GM23248 (cell line): ENCODE measurements at regions not wholly inside any gene's neighbourhood (a gene's known extent, or its start where the extent isn't known, plus 50 kb on each side); places are given as distances from the start of the nearest gene placed in this dataset.

Experiments
- DNase-seq: peaks from one replicate; pipeline ENCODE4 v3.0.0-alpha.2; 2015
- H2AFZ ChIP-seq: fragments of 200-600 bp; sonication (generic); 2 replicates; pipeline ENCODE4 v1.6.1; 2016; ENCODE audit warnings: antibody characterized with exemption
- H3F3A ChIP-seq: fragments of 200-600 bp; sonication (generic); 2 replicates; pipeline ENCODE4 v1.6.1; 2016; ENCODE audit warnings: mild to moderate bottlenecking, antibody characterized with exemption, mixed run types; ENCODE audit not compliant: insufficient read depth
- H3K27ac ChIP-seq: fragments of 200-600 bp; sonication (generic); 2 replicates; pipeline ENCODE4 v1.5.1; 2016; ENCODE audit warnings: mild to moderate bottlenecking
- H3K27me3 ChIP-seq: fragments of 200-600 bp; sonication (generic); replicated peaks from 2 replicates; pipeline ENCODE4 v1.6.1; 2016; ENCODE audit warnings: mild to moderate bottlenecking; ENCODE audit not compliant: insufficient read depth
- H3K36me3 ChIP-seq: fragments of 200-600 bp; sonication (generic); 2 replicates; pipeline ENCODE4 v1.6.1; 2016; ENCODE audit warnings: low read depth, mild to moderate bottlenecking
- H3K4me1 ChIP-seq: fragments of 200-600 bp; sonication (generic); 2 replicates; pipeline ENCODE4 v1.6.1; 2016; ENCODE audit warnings: mild to moderate bottlenecking; ENCODE audit not compliant: insufficient read depth
- H3K4me2 ChIP-seq: fragments of 200-600 bp; sonication (generic); one replicate; pipeline ENCODE4 v1.6.1; 2016; ENCODE audit warnings: mild to moderate bottlenecking; ENCODE audit not compliant: unreplicated experiment
- H3K4me3 ChIP-seq: fragments of 200-600 bp; sonication (generic); 2 replicates; pipeline ENCODE4 v1.5.1; 2016; ENCODE audit warnings: mild to moderate bottlenecking
- H3K79me2 ChIP-seq: fragments of 200-600 bp; sonication (generic); 2 replicates; pipeline ENCODE4 v1.6.1; 2016; ENCODE audit warnings: mild to moderate bottlenecking; ENCODE audit not compliant: insufficient read depth
- H3K9ac ChIP-seq: fragments of 200-600 bp; sonication (generic); 2 replicates; pipeline ENCODE4 v1.6.1; 2016; ENCODE audit warnings: mild to moderate bottlenecking
- H3K9me2 ChIP-seq: fragments of 200-600 bp; sonication (generic); 2 replicates; pipeline ENCODE4 v1.6.1; 2016; ENCODE audit warnings: mixed run types, mild to moderate bottlenecking, moderate library complexity; ENCODE audit not compliant: insufficient read depth
- H3K9me3 ChIP-seq: fragments of 200-600 bp; sonication (generic); one replicate; pipeline ENCODE4 v1.6.1; 2017; ENCODE audit warnings: low read depth
- H4K20me1 ChIP-seq: fragments of 200-600 bp; sonication (generic); 2 replicates; pipeline ENCODE4 v1.6.0; 2016; ENCODE audit not compliant: insufficient read depth
- EZH2 ChIP-seq: fragments of 200-600 bp; sonication (generic); IDR thresholded peaks from 2 replicates; pipeline ENCODE4 v1.6.1; 2018; ENCODE audit warnings: antibody characterized with exemption, mild to moderate bottlenecking; ENCODE audit not compliant: insufficient read depth, poor library complexity, severe bottlenecking
- EZH2phosphoT487 ChIP-seq: fragments of 200-600 bp; sonication (generic); IDR thresholded peaks from 2 replicates; pipeline ENCODE4 v1.6.1; 2018; ENCODE audit warnings: antibody characterized with exemption, moderate library complexity, mild to moderate bottlenecking, low read depth; ENCODE audit not compliant: insufficient read depth
- WGBS, 2 experiments: methylation state at CpG; one replicate each; pipeline ENCODE4 v1.1.6; 2015 to 2017; ENCODE audit warnings: low lambda C conversion rate in 2 of 2, low coverage in 1 of 2; ENCODE audit errors: missing lambda C conversion rate in 2 of 2; 5-methylcytosine and 5-hydroxymethylcytosine counted together
- in situ Hi-C: fragments of 300-500 bp; cut with MboI; formaldehyde crosslinking; loops from 2 replicates; pipeline ENCODE4 v1.15.0; 2020

DNA sequence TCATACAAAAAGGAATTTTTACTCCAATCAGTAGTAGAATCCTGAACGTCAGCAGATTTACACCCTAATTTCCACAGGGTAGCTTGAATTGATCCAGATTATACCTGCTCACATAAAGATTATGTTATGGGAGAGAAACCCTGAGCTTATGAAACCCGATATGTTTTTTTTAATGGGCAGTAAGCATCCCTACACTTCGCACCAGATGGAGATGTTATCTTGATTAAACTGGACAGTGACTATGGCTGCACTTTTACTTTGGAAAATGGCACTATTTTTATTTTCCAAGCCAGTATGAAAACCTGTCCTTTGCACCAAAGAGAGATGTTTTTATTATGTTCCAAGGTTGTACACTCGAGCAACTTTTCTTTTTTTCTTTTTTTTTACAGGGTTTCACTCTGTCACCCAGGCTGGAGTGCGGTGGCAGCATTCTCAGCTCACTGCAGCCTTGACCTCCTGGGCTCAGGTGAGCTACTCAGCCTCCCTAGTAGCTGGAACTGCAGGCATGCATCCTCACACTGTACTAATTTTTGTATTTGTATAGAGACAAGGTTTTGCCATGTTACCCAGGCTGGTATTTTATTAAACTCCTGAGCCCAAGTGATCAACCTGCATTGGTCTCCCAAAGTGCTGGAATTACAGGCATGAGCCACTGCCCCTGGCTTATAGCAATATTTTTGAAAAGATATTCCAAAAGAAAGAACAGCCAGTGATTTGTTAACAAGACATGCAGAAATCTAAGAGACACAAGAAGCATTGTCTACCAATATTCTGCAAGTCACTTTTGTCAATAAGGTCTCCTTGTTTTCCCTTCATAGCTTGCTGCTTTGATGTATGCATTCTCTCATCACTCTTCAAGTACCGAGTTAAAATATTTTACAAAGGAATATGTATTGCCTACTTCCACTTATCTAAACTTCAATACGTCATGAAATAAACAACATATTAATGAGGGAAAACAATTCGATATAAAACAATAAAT, 1412.6 kb downstream of the ZPLD1 start:
- no peaks in the 10 kb centered on the region for H3K79me2 ChIP-seq
- H3K9ac ChIP-seq = no peak overlapping the region
- no peak overlapping the region for H2AFZ ChIP-seq
- no peaks in the 10 kb centered on the region for H3K27me3 ChIP-seq
- H3F3A ChIP-seq = no peaks in the 10 kb centered on the region
- no peak for DNase-seq
- H3K36me3 ChIP-seq = no peaks in the 10 kb centered on the region
- in situ Hi-C loops = no loop called here
- no peak overlapping the region for H3K4me3 ChIP-seq
- no peak overlapping the region for H3K27ac ChIP-seq
- no peak for TF ChIP-seq EZH2
- TF ChIP-seq EZH2phosphoT487 = no peak
- no peaks in the 10 kb centered on the region for H3K9me3 ChIP-seq
- H4K20me1 ChIP-seq = no peaks in the 10 kb centered on the region
- H3K4me1 ChIP-seq = no peaks in the 10 kb centered on the region
- 16 to 20% methylated on average over 8 of the region's 8 CpGs for WGBS, 2 experiments
- no peak overlapping the region for H3K4me2 ChIP-seq
- no peaks in the 10 kb centered on the region; the same call in 1 of the 2 replicates for H3K9me2 ChIP-seq

DNA sequence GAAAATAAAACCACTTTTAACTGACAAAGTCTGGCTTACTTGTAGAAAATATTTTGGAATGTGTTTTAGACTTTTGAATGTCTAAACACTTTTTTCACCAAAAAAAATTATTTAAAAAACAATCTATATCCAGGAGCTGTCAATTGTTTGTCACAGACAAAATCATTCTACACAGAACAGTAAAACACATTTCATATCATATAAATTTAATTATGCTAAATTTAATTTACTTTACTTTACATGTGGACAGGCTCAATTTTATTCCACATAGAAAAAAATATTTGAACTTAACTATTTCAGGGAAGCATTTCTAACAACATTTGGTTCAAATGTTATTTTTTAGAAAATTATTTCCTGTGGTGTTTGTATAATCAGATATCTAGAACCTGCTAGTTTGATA, 1417.0 kb downstream of the ZPLD1 start:
- DNase-seq = no peak
- Histone ChIP-seq H2AFZ (no peak overlapping the region), H3K27me3 (no peaks in the 10 kb centered on the region), H3K9me2 (no peaks in the 10 kb centered on the region), H3F3A (no peaks in the 10 kb centered on the region), H3K4me2 (no peak overlapping the region), H4K20me1 (no peaks in the 10 kb centered on the region), H3K4me3 (no peak overlapping the region), H3K36me3 (no peaks in the 10 kb centered on the region), H3K79me2 (no peaks in the 10 kb centered on the region), H3K9me3 (no peaks in the 10 kb centered on the region), H3K4me1 (no peaks in the 10 kb centered on the region), H3K27ac (no peak overlapping the region), H3K9ac (no peak overlapping the region)
- in situ Hi-C loops = no loop called here
- TF ChIP-seq EZH2 (no peak), EZH2phosphoT487 (no peak)

DNA sequence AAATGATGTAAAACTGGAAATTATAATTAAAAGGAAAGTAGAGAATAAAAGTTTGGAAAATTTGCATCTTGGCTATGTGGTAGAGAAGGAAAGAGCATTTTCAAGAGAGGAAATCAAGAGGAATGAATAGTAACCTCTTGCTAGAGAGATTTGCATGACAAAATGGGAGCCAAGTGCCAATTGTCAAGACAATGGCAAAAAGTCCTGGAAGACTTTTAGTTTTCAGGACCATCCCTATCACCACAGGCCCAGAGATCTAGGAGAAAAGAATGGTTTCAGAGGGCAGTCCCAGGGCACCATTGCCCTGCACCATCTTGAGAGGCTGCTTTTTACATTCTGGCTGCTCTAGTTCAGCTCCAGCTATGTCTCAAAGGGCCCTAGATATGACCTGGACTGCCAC, 1427.6 kb downstream of the ZPLD1 start:
- H3K27ac ChIP-seq = no peak overlapping the region
- no peaks in the 10 kb centered on the region for H3K79me2 ChIP-seq
- no peaks in the 10 kb centered on the region for H4K20me1 ChIP-seq
- H3K4me2 ChIP-seq = no peak overlapping the region
- H3K9me2 ChIP-seq = no peaks in the 10 kb centered on the region
- no peak overlapping the region for H2AFZ ChIP-seq
- no peak for DNase-seq
- TF ChIP-seq EZH2 (no peak), EZH2phosphoT487 (no peak)
- H3K4me1 ChIP-seq = no peaks in the 10 kb centered on the region
- H3K4me3 ChIP-seq = no peak overlapping the region
- no peaks in the 10 kb centered on the region for H3K27me3 ChIP-seq
- in situ Hi-C loops = no loop called here
- no peak overlapping the region for H3K9ac ChIP-seq
- no peaks in the 10 kb centered on the region for H3K36me3 ChIP-seq
- no peaks in the 10 kb centered on the region for H3F3A ChIP-seq
- no peaks in the 10 kb centered on the region for H3K9me3 ChIP-seq

DNA sequence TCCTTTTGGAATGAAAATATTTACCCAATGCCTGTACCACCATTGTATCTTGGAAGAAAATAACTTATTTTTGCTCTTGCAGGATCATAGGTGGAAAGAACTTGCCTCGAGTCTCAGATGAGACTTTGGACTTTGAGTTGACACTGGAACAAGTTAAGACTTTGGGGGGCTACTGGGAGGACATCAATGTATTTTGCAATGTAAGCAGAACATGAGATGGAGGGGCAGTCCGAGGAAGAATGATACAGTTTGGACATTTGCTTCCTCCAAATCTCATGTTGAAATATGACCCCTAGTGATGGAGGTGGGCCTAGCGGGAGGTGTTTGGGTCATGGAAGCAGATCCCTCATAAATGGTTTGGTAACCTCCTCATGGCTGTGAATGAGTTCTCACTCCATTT, 1428.6 kb downstream of the ZPLD1 start:
- in situ Hi-C loops = no loop called here

More for the DNA sequence above, 1428.6 kb downstream of the ZPLD1 start:
- Histone ChIP-seq H3K79me2 (no peaks in the 10 kb centered on the region), H3K27ac (no peak overlapping the region), H3K4me2 (no peak overlapping the region), H3K9me3 (no peaks in the 10 kb centered on the region), H4K20me1 (no peaks in the 10 kb centered on the region), H3F3A (no peaks in the 10 kb centered on the region), H3K36me3 (no peaks in the 10 kb centered on the region), H3K9ac (no peak overlapping the region), H3K4me3 (no peak overlapping the region), H2AFZ (no peak overlapping the region), H3K27me3 (no peaks in the 10 kb centered on the region), H3K9me2 (no peaks in the 10 kb centered on the region), H3K4me1 (no peaks in the 10 kb centered on the region)
- no peak for DNase-seq
- TF ChIP-seq EZH2phosphoT487 = no peak
- no peak for TF ChIP-seq EZH2
- 16 to 18% methylated on average over 3 of the region's 3 CpGs for WGBS, 2 experiments
